OCI-LY7 (cell line): ENCODE measurements at regions not wholly inside any gene's neighbourhood (a gene's known extent, or its start where the extent isn't known, plus 50 kb on each side); places are given as distances from the start of the nearest gene placed in this dataset.

ENCODE experiments used
- BruUV-seq: library from RNA; stranded (reverse); fragments of 400-500 nt; replicated peaks from 2 replicates; lab custom pipeline; 2021; lab: Mats Ljungman, UMichigan
- CTCF ChIA-PET: fragments of 300-600 bp; sonication (Branson Sonifier 250); formaldehyde crosslinking; loops from one replicate; lab custom pipeline; 2022; ENCODE audit warnings: antibody characterized with exemption; ENCODE audit not compliant: unreplicated experiment; lab: Charles Lee
- POLR2A ChIA-PET: fragments of 300-600 bp; sonication (Branson Sonifier 250); formaldehyde crosslinking; loops from one replicate; lab custom pipeline; 2022; ENCODE audit warnings: antibody characterized with exemption; lab: Charles Lee
- DNase-seq: peaks from one replicate; pipeline ENCODE4 v3.0.0-alpha.2; 2015; ENCODE audit warnings: low spot score
- H2AFZ ChIP-seq: fragments of 200-600 bp; sonication (generic), shearing (Covaris generic); 2 replicates; pipeline ENCODE4 v1.6.1; 2014; ENCODE audit warnings: mild to moderate bottlenecking, antibody characterized with exemption, low read length, moderate library complexity
- H3K27ac ChIP-seq: fragments of 200-600 bp; sonication (generic); 2 replicates; pipeline ENCODE4 v1.5.1; 2014; ENCODE audit warnings: mixed run types, low read depth, mild to moderate bottlenecking, moderate library complexity, low read length, inconsistent platforms; ENCODE audit not compliant: poor library complexity, severe bottlenecking
- H3K36me3 ChIP-seq: fragments of 200-600 bp; sonication (generic); 2 replicates; pipeline ENCODE4 v1.6.1; 2014; ENCODE audit warnings: mild to moderate bottlenecking, antibody characterized with exemption, low read length, moderate library complexity, mixed read lengths; ENCODE audit not compliant: insufficient read depth
- H3K4me1 ChIP-seq: fragments of 200-600 bp; sonication (generic); 2 replicates; pipeline ENCODE4 v1.5.1; 2014; ENCODE audit warnings: mild to moderate bottlenecking, low read length; ENCODE audit not compliant: insufficient read depth, poor library complexity, severe bottlenecking
- H3K4me2 ChIP-seq: fragments of 200-600 bp; sonication (generic); 2 replicates; pipeline ENCODE4 v1.6.1; 2014; ENCODE audit warnings: mild to moderate bottlenecking, low read length
- H3K4me3 ChIP-seq: fragments of 200-600 bp; sonication (generic); 2 replicates; pipeline ENCODE4 v1.5.1; 2014; ENCODE audit warnings: mild to moderate bottlenecking, low read depth, low read length; ENCODE audit not compliant: poor library complexity, severe bottlenecking
- H3K79me2 ChIP-seq: fragments of 200-600 bp; sonication (generic); 2 replicates; pipeline ENCODE4 v1.6.1; 2016; ENCODE audit warnings: low read depth, mild to moderate bottlenecking, low read length, moderate library complexity, mixed read lengths; ENCODE audit not compliant: insufficient read depth
- H3K9me2 ChIP-seq: fragments of 200-600 bp; sonication (generic); 2 replicates; pipeline ENCODE4 v1.6.1; 2016; ENCODE audit warnings: mild to moderate bottlenecking, low read length, mixed read lengths; ENCODE audit not compliant: insufficient read depth
- H3K9me3 ChIP-seq: fragments of 200-600 bp; sonication (generic); 2 replicates; pipeline ENCODE4 v1.6.1; 2014; ENCODE audit warnings: mild to moderate bottlenecking, mixed run types, low read length, mixed read lengths
- H4K20me1 ChIP-seq: fragments of 200-600 bp; sonication (generic); 2 replicates; pipeline ENCODE4 v1.6.1; 2014; ENCODE audit warnings: mild to moderate bottlenecking, antibody characterized with exemption, low read length, moderate library complexity, mixed read lengths; ENCODE audit not compliant: insufficient read depth
- EZH2phosphoT487 ChIP-seq: fragments of 200-600 bp; sonication (generic); IDR thresholded peaks from 2 replicates; pipeline ENCODE4 v1.6.1; 2018; ENCODE audit warnings: low read depth, borderline replicate concordance, mild to moderate bottlenecking, mixed run types, antibody characterized with exemption, low read length, moderate library complexity, mixed read lengths
- intact Hi-C: fragments of 100-400 bp; cut with micrococcal nuclease; formaldehyde crosslinking; loops from one replicate; pipeline ENCODE4 v1.10.0; 2022; ENCODE audit not compliant: unreplicated experiment
- TF ChIP-seq, protein P1 (sequence below): fragments of 200-600 bp; sonication (generic); conservative IDR thresholded peaks from 2 replicates; pipeline ENCODE4 v1.5.1; 2014; ENCODE audit warnings: mild to moderate bottlenecking, antibody characterized with exemption, low read length, moderate library complexity, mixed read lengths

DNA sequence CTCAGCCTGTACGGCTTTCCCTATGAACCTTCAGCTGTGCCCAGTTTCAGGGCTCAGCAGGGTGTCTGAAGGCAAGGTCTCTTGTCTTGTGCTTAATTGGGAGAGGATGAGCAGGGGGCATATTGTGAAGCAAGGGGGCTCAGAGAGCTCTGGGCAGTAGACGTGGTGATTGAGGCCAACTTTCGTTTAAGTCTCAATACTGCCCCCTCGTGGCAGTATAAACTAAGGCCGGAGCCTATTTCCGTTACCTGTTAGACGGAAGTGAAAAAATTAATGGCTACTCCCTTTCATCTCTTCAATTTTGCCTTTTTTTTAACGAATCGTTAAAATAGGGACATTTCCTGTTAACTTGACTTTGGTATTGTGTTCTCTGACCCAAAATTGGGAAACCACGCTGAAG is 193.4 kb downstream of the TDRD15 start:
- BruUV-seq = no TSS peak

DNA sequence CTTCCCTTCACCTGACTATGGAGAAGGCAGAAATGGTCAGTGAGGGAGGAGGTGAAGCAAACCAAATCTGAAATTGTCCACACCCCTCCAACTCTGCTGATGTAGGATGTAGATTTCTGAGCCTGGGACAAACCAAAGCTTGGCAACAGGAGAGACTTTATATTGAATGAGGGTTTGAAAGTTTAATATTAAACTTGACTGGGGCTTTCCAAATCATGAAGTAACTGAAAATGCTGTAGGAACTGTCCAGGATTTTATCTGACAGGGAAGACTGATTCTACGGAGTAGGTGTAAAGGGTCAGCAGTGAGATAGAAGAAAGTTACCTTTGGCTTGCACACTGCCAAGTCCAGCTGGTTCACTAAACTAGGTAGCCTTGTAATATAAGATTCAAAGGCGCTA is 194.5 kb downstream of the TDRD15 start:
- intact Hi-C loops = no loop called here
- Histone ChIP-seq H3K4me1 (no peaks in the 10 kb centered on the region), H3K79me2 (no peaks in the 10 kb centered on the region), H3K27ac (no peak overlapping the region), H3K36me3 (no peaks in the 10 kb centered on the region), H3K4me3 (no peak overlapping the region), H2AFZ (no peak overlapping the region), H3K4me2 (no peak overlapping the region), H3K9me3 (no peaks in the 10 kb centered on the region), H3K9me2 (no peaks in the 10 kb centered on the region; the same call in 1 of the 2 replicates), H4K20me1 (no peaks in the 10 kb centered on the region)
- TF ChIP-seq, protein P1, sequence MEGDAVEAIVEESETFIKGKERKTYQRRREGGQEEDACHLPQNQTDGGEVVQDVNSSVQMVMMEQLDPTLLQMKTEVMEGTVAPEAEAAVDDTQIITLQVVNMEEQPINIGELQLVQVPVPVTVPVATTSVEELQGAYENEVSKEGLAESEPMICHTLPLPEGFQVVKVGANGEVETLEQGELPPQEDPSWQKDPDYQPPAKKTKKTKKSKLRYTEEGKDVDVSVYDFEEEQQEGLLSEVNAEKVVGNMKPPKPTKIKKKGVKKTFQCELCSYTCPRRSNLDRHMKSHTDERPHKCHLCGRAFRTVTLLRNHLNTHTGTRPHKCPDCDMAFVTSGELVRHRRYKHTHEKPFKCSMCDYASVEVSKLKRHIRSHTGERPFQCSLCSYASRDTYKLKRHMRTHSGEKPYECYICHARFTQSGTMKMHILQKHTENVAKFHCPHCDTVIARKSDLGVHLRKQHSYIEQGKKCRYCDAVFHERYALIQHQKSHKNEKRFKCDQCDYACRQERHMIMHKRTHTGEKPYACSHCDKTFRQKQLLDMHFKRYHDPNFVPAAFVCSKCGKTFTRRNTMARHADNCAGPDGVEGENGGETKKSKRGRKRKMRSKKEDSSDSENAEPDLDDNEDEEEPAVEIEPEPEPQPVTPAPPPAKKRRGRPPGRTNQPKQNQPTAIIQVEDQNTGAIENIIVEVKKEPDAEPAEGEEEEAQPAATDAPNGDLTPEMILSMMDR = no peak
- TF ChIP-seq EZH2phosphoT487 = no peak
- DNase-seq = no peak
- CTCF ChIA-PET = no interaction called here
- BruUV-seq = no TSS peak
- POLR2A ChIA-PET = interaction anchor here (1.0 kb wide), 1 partner anchor 10 kb away, joined by 3 read pairs; no protein-coding TSS in a partner anchor

More for the DNA sequence above, 193.4 kb downstream of the TDRD15 start:
- CTCF ChIA-PET = interaction anchor here (1.7 kb wide), 1 partner anchor 272 kb away, joined by 3 read pairs; no protein-coding TSS in a partner anchor
- Histone ChIP-seq H3K4me3 (no peak overlapping the region), H3K36me3 (no peaks in the 10 kb centered on the region), H3K9me3 (no peaks in the 10 kb centered on the region), H3K9me2 (no peaks in the 10 kb centered on the region; the same call in 1 of the 2 replicates), H2AFZ (peak overlapping the region; percentile 46; the same call in 1 of the 2 replicates), H3K4me2 (no peak overlapping the region), H3K4me1 (no peaks in the 10 kb centered on the region), H3K27ac (no peak overlapping the region), H4K20me1 (no peaks in the 10 kb centered on the region), H3K79me2 (no peaks in the 10 kb centered on the region)
- POLR2A ChIA-PET = interaction anchor here (0.7 to 1.0 kb wide), 2 partner anchors 8 to 21 kb away, joined by 3 read pairs; no protein-coding TSS in a partner anchor
- TF ChIP-seq EZH2phosphoT487 = no peak
- TF ChIP-seq, protein P1 = peak; percentile 86
- DNase-seq = peak; percentile 65
- intact Hi-C loops = loop anchor here (2.0 kb wide), 1 partner anchor 274 kb away; no protein-coding TSS in a partner anchor

DNA sequence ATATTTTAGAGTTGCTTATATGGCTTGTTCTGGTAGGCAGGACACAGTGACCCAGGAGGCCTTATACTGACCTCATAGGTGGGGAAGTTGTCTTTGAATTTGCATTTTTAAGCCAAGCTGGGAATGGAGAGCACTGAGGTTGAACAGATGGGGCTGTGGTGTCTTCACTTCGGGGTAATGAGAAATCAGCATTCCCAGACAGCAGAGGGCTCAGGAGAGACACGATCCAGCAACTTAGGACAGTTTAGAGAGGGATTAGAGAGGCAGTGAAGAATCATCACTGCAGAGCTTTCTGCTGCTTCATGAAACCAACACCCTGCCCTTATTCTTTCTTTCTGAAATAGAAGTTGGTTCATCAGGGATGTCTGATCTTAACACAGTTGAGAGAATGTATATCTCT is 202.4 kb downstream of the TDRD15 start:
- H3K4me2 ChIP-seq = no peak overlapping the region
- no peak overlapping the region for H3K4me3 ChIP-seq
- H3K9me3 ChIP-seq = no peaks in the 10 kb centered on the region
- H3K4me1 ChIP-seq = no peaks in the 10 kb centered on the region
- no peaks in the 10 kb centered on the region for H3K36me3 ChIP-seq
- no peaks in the 10 kb centered on the region for H3K9me2 ChIP-seq
- DNase-seq = no peak
- H3K27ac ChIP-seq = no peak overlapping the region
- POLR2A ChIA-PET = interaction anchor here (1.0 kb wide), 1 partner anchor 9 kb away, joined by 3 read pairs; no protein-coding TSS in a partner anchor
- CTCF ChIA-PET = no interaction called here
- H4K20me1 ChIP-seq = no peaks in the 10 kb centered on the region
- intact Hi-C loops = no loop called here
- no peaks in the 10 kb centered on the region for H3K79me2 ChIP-seq
- no TSS peak for BruUV-seq
- no peak for TF ChIP-seq EZH2phosphoT487
- TF ChIP-seq, protein P1 = no peak
- no peak overlapping the region for H2AFZ ChIP-seq
